ENCODE measurements at regions not wholly inside any gene's neighbourhood (a gene's known extent, or its start where the extent isn't known, plus 50 kb on each side); places are given as distances from the start of the nearest gene placed in this dataset.

- TF ChIP-seq CTCF (IDR thresholded peaks at IDR 0.05) (no peak), POLR2A (IDR thresholded peaks at IDR 0.05) (no peak)
Observed at GRCh38 chr12:103247531-103247930, 248.2 kb downstream of the C12orf42 start.

Measured in lower leg skin (tissue), 3 donors.